ENCODE measurements at regions not wholly inside any gene's neighbourhood (a gene's known extent, or its start where the extent isn't known, plus 50 kb on each side); places are given as distances from the start of the nearest gene placed in this dataset.

- TF ChIP-seq, protein P1, sequence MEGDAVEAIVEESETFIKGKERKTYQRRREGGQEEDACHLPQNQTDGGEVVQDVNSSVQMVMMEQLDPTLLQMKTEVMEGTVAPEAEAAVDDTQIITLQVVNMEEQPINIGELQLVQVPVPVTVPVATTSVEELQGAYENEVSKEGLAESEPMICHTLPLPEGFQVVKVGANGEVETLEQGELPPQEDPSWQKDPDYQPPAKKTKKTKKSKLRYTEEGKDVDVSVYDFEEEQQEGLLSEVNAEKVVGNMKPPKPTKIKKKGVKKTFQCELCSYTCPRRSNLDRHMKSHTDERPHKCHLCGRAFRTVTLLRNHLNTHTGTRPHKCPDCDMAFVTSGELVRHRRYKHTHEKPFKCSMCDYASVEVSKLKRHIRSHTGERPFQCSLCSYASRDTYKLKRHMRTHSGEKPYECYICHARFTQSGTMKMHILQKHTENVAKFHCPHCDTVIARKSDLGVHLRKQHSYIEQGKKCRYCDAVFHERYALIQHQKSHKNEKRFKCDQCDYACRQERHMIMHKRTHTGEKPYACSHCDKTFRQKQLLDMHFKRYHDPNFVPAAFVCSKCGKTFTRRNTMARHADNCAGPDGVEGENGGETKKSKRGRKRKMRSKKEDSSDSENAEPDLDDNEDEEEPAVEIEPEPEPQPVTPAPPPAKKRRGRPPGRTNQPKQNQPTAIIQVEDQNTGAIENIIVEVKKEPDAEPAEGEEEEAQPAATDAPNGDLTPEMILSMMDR (IDR thresholded peaks at IDR 0.05 in 8 of 11, conservative IDR thresholded peaks at IDR 0.05 in 3 of 11) = no peak
- no peak for TF ChIP-seq POLR2A (IDR thresholded peaks at IDR 0.05)
Observed at GRCh38 chr2:187017438-187017837, 168.5 kb upstream of the ZSWIM2 start.

Measured in spleen (tissue), 7 donors.